Keratinocyte (primary cell): ENCODE measurements at regions not wholly inside any gene's neighbourhood (a gene's known extent, or its start where the extent isn't known, plus 50 kb on each side); places are given as distances from the start of the nearest gene placed in this dataset.

Experiments used
- DNase-seq: peaks from one replicate; pipeline ENCODE4 v3.0.0-alpha.2; 2011; ENCODE audit warnings: low read depth, missing footprints, low spot score
- FAIRE-seq: peaks from 2 replicates; lab custom pipeline; 2011; peaks lifted over from hg19 to GRCh38; lab: Jason Lieb, UNC
- H2AFZ ChIP-seq: 2 replicates; pipeline ENCODE4 v1.6.0; 2012; ENCODE audit warnings: low read length, control low read depth, inconsistent platforms; ENCODE audit not compliant: control insufficient read depth
- H3K27ac ChIP-seq: 2 replicates; pipeline ENCODE4 v1.5.1; 2011; ENCODE audit warnings: low read length; ENCODE audit not compliant: control insufficient read depth, insufficient read depth
- H3K27me3 ChIP-seq: 3 replicates; pipeline ENCODE4 v1.6.0; 2011; ENCODE audit warnings: low read length; ENCODE audit not compliant: control insufficient read depth, insufficient read depth; ENCODE audit errors: extremely low read depth
- H3K36me3 ChIP-seq, 2 experiments: 2 replicates in 1 of 2; 3 replicates in 1 of 2; pipeline ENCODE4 v1.5.1; 2011; ENCODE audit warnings: low read length in 2 of 2, mild to moderate bottlenecking in 1 of 2; ENCODE audit not compliant: control insufficient read depth in 2 of 2, insufficient read depth in 2 of 2; ENCODE audit errors: extremely low read depth in 1 of 2
- H3K4me1 ChIP-seq: 3 replicates; pipeline ENCODE4 v1.5.1; 2011; ENCODE audit warnings: low read length; ENCODE audit not compliant: control insufficient read depth, insufficient read depth; ENCODE audit errors: extremely low read depth
- H3K4me2 ChIP-seq: 3 replicates; pipeline ENCODE4 v1.6.0; 2011; ENCODE audit warnings: low read depth, low read length; ENCODE audit not compliant: control insufficient read depth, insufficient read depth; ENCODE audit errors: extremely low read depth
- H3K4me3 ChIP-seq, 3 experiments: fragments of 200-600 bp in 1 of 3; sonication (generic) in 1 of 3; 2 replicates in 2 of 3; 3 replicates in 1 of 3; pipeline ENCODE4 v1.5.1; 2011 to 2016; ENCODE audit warnings: low read length in 3 of 3, mild to moderate bottlenecking in 3 of 3, control low read depth in 2 of 3, inconsistent platforms in 1 of 3, low read depth in 1 of 3, mixed read lengths in 1 of 3, mixed run types in 1 of 3, moderate library complexity in 1 of 3; ENCODE audit not compliant: control insufficient read depth in 2 of 3, insufficient read depth in 2 of 3; ENCODE audit errors: extremely low read depth in 1 of 3
- H3K79me2 ChIP-seq: 2 replicates; pipeline ENCODE4 v1.6.0; 2012; ENCODE audit warnings: low read length; ENCODE audit not compliant: control insufficient read depth, insufficient read depth
- H3K9ac ChIP-seq: 3 replicates; pipeline ENCODE4 v1.6.0; 2011; ENCODE audit warnings: low read length; ENCODE audit not compliant: control insufficient read depth, insufficient read depth; ENCODE audit errors: extremely low read depth
- H3K9me1 ChIP-seq: 3 replicates; pipeline ENCODE4 v1.6.0; 2011; ENCODE audit warnings: low read length; ENCODE audit not compliant: control insufficient read depth, insufficient read depth; ENCODE audit errors: extremely low read depth
- H3K9me3 ChIP-seq: 2 replicates; pipeline ENCODE4 v1.5.1; 2012; ENCODE audit warnings: low read depth, low read length; ENCODE audit not compliant: control insufficient read depth
- H4K20me1 ChIP-seq: 3 replicates; pipeline ENCODE4 v1.6.0; 2011; ENCODE audit warnings: low read length; ENCODE audit not compliant: control insufficient read depth, insufficient read depth; ENCODE audit errors: extremely low read depth
- EZH2 ChIP-seq: IDR thresholded peaks from one replicate; pipeline ENCODE4 v1.6.1; 2012; ENCODE audit warnings: inconsistent platforms, mild to moderate bottlenecking, low read length, moderate library complexity
- dilution Hi-C: fragments of 300-500 bp; cut with MboI; formaldehyde crosslinking; loops from one replicate; pipeline ENCODE4 v1.7.0; 2020; ENCODE audit warnings: low sequenced_read_pairs; ENCODE audit not compliant: extremely low pct_ligation_motif_present
- TF ChIP-seq, protein P1 (sequence below), 3 experiments: IDR thresholded peaks in 1 of 3; conservative IDR thresholded peaks in 1 of 3; optimal IDR thresholded peaks in 1 of 3; 2 replicates in 2 of 3; 3 replicates in 1 of 3; pipeline versions ENCODE3 to v1.5.1; 2011; ENCODE audit warnings: low read length in 3 of 3, mild to moderate bottlenecking in 3 of 3, moderate library complexity in 2 of 3, control low read depth in 1 of 3, inconsistent platforms in 1 of 3; ENCODE audit not compliant: insufficient read depth in 2 of 3; ENCODE audit errors: extremely low read depth in 1 of 3

DNA sequence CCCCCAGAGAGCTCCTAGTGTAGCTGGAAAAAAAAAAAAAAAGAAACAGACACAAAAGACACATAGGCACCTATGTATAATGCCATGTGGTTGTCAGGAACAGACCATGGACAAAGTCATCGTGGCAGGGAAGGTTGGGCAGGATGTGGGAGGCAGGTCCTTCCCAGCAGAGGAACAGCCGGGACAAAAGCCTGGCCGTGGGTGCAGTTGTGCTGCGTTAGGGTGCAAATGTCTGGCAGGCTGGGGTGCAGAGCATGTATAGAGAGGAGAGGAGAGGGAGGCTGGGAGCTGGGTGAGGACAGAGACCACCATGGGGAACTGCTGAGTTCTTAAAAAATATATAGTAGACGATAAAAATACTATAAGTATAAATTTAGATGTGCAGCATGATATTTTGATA, 125.7 kb upstream of the C1orf174 start:
- H3K4me1 ChIP-seq, result no peaks in the 10 kb centered on the region
- no peaks in the 10 kb centered on the region for H3K79me2 ChIP-seq
- no peak for DNase-seq
- dilution Hi-C loops, result no loop called here
- H2AFZ ChIP-seq, result no peak overlapping the region
- no peak overlapping the region for H3K27ac ChIP-seq
- no peak overlapping the region for H3K4me2 ChIP-seq
- FAIRE-seq, result no peak
- no peaks in the 10 kb centered on the region for H3K9me3 ChIP-seq
- H3K36me3 ChIP-seq, result no peaks in the 10 kb centered on the region
- H3K27me3 ChIP-seq, result no peaks in the 10 kb centered on the region
- H3K9me1 ChIP-seq, result no peaks in the 10 kb centered on the region
- H4K20me1 ChIP-seq, result no peaks in the 10 kb centered on the region
- no peak overlapping the region for H3K4me3 ChIP-seq
- TF ChIP-seq, protein P1, sequence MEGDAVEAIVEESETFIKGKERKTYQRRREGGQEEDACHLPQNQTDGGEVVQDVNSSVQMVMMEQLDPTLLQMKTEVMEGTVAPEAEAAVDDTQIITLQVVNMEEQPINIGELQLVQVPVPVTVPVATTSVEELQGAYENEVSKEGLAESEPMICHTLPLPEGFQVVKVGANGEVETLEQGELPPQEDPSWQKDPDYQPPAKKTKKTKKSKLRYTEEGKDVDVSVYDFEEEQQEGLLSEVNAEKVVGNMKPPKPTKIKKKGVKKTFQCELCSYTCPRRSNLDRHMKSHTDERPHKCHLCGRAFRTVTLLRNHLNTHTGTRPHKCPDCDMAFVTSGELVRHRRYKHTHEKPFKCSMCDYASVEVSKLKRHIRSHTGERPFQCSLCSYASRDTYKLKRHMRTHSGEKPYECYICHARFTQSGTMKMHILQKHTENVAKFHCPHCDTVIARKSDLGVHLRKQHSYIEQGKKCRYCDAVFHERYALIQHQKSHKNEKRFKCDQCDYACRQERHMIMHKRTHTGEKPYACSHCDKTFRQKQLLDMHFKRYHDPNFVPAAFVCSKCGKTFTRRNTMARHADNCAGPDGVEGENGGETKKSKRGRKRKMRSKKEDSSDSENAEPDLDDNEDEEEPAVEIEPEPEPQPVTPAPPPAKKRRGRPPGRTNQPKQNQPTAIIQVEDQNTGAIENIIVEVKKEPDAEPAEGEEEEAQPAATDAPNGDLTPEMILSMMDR (optimal IDR thresholded peaks at IDR 0.05 in 1 of 3, IDR thresholded peaks at IDR 0.05 in 1 of 3, conservative IDR thresholded peaks at IDR 0.05 in 1 of 3; ENCODE audit: extremely low read depth in 1 of 3, insufficient read depth in 2 of 3, low read length in 3 of 3), result no peak
- TF ChIP-seq EZH2, result no peak
- H3K9ac ChIP-seq, result no peak overlapping the region

DNA sequence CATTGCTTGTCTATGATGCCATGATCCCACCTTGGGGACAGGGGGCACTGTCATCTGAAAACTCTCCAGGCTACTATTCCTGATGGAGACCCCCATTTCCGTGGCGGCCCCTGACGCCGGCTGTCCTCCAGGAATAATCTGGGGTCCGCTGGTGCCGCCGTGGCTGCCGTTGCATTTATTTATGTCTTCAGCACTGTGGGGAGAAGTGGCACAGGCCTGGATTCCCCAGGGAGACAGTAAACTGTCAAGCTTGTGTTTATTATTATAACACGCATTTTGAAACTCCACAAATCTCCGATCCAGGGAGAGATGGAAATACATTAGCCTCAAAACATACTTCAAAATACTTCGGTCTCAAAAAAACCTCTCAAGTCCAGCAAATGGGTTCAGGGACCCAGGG, 126.9 kb upstream of the C1orf174 start:
- FAIRE-seq (no peak), DNase-seq (no peak)
- no peaks in the 10 kb centered on the region for H3K4me1 ChIP-seq
- no peak overlapping the region for H3K4me2 ChIP-seq
- no peak overlapping the region for H2AFZ ChIP-seq
- no peaks in the 10 kb centered on the region for H3K9me1 ChIP-seq
- no peaks in the 10 kb centered on the region for H3K9me3 ChIP-seq
- H3K27ac ChIP-seq, result no peak overlapping the region
- no peak overlapping the region for H3K9ac ChIP-seq
- no peak overlapping the region for H3K4me3 ChIP-seq
- H4K20me1 ChIP-seq, result no peaks in the 10 kb centered on the region
- dilution Hi-C loops, result no loop called here
- no peaks in the 10 kb centered on the region for H3K36me3 ChIP-seq
- no peaks in the 10 kb centered on the region for H3K27me3 ChIP-seq
- no peak for TF ChIP-seq EZH2
- TF ChIP-seq, protein P1 (optimal IDR thresholded peaks at IDR 0.05 in 1 of 3, IDR thresholded peaks at IDR 0.05 in 1 of 3, conservative IDR thresholded peaks at IDR 0.05 in 1 of 3; ENCODE audit: extremely low read depth in 1 of 3, insufficient read depth in 2 of 3, low read length in 3 of 3), result no peak
- H3K79me2 ChIP-seq, result no peaks in the 10 kb centered on the region
